HG03565 (cell line): ENCODE measurements at regions not wholly inside any gene's neighbourhood (a gene's known extent, or its start where the extent isn't known, plus 50 kb on each side); places are given as distances from the start of the nearest gene placed in this dataset.

Experiments used
- ATAC-seq: cut with Tn5 transposase; IDR thresholded peaks from one replicate; pipeline ENCODE4 v1.9.1; 2021; ENCODE audit warnings: mild to moderate bottlenecking, moderate library complexity; ENCODE audit not compliant: unreplicated experiment

DNA sequence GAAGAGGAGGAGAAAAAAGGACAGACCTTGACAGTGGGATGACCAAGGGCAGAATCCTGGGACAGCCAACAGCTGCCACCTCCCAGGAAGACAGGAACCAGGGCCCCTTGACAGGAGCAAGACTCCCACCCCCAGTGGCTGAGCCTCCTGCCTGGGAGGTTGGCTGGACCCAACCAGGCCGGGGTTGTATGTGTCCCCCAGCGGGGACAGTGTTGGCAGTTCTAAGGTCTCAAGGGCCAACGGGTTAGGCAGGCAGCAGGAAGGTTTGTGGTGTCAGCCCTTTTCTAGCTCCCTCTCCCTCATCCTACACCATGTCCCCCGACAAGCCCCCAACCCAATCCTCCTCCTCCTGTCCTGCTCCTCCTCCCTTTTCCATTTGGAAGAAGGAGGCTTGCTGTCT lies 126.2 kb downstream of the MRM1 start:
- ATAC-seq: no peak

DNA sequence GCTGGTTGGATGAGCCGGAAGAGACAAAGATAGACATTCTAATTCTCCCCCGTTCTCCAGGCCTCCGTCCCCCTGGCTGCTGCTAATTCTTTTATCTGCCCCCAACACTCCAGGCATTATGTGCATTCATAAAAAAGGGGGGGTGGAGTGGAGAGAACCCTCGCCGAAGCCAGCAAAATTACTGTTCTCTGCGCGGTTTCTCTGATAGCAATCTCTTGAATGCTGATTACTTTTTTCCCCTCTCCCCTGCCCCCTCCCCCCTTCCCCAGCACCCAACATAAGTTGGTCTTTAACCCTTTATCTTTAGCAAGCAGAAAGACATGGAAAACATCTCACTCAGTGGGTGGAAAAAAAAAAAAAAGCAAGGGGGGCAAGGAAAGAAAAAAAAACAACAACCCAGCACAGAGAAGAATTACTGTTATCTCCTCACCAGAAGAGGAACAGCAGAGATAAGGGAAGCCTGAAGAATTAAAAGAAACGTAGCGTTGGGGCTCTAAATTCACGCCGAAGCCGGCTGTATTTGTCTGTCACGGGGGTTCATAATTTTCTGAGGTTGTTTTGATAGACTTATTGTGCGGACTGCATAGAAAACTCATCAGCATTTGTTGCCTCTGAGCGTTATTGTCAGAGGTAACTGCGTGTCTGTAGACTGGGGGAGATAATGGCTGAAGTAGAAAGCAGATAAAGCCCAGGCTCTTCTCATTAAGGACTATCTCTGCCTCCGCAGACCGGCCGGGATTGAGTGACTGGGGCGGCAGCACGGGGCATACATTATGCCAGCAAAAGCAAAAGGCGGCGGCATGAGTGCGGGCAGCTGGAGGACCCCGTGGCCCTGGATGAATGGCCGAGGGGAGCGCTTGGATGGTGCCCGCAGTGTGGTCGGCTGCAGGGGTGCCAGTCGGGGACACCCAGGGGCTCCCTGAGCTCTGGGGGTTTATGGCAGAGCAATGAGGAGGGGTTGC lies 126.9 kb downstream of the MRM1 start:
- ATAC-seq: no peak

DNA sequence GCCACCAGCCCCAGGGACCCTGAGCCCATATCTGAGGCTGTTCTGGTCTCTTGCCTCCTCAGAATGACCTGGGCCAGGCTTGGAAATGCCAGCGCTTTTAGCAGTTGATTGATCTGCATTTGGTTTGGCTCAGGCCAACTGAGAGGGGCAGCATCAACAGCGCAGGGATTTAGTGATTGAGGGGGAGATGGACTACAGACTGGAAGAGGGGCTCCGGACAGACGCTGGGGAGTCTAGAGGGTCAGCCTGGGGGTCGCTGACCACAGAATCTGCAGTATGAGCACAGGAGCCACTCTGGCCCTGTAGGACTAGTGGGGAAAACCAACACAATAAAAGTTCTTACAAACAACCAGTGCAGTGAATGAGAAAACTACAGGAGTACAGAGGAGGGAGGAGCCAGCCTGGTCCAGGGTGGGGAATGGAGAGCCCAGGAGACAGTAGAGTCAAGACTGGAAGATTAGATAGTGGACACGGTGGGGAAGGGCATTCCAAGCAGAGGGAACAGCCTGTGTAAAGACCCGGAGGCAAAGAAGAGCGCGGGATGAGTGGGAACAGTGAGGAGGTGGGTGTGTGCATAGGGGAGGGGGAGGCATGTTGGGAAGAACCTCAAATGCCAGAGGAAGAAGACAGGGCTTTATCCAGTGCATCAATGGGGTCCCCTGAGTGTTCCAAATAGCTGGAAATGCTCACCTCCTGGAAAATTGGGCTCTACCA lies 128.9 kb downstream of the MRM1 start:
- ATAC-seq: no peak

DNA sequence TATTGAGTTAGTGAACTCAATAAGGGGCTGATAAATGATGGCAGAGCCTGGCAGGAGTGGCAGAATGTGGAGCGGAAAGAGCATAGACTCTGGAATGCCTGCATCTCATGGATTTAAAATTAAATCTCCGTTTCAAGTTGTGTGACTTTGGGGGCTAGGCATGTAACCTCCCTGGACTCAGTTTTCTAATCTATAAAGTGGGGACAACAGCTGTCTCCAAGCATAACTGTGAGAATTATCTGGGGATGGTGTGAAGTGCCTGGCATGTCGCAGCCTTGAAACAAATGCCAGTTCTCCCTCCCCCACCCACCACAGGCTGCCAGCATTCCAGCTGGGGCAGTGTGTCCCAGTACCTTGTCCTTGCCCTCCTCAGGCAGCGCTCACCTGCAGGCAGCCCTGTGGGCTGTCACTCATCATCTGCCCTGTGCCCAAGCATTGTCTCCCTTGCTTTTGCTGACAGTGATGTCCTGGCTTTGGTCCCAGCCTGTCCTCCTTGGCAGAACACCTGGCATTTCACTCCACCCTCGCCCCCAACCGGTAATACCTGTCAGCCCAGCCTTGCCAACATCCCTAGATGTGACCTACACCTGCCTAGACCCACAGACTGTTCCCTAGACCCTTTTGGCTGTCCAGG lies 129.6 kb downstream of the MRM1 start:
- no peak for ATAC-seq

DNA sequence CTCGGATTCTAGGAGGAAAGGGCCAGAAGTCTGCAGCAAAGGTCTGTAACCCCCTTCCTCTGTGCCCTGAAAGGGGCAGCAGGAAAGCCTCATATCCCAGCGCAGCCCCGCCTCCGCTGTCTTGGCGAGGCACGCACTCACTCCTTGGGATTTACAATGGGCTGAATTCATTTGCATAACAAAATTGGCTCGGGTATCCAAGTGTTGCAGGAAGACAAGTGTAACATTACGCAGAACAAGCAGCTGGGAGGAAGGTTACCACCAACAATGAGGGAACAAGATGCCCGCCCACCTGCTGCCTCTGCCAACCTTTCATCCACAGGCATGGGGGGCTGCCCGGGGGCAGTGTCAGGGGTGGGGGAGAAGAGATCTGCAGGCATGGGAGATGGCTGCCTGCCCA lies 130.4 kb downstream of the MRM1 start:
- no peak for ATAC-seq

DNA sequence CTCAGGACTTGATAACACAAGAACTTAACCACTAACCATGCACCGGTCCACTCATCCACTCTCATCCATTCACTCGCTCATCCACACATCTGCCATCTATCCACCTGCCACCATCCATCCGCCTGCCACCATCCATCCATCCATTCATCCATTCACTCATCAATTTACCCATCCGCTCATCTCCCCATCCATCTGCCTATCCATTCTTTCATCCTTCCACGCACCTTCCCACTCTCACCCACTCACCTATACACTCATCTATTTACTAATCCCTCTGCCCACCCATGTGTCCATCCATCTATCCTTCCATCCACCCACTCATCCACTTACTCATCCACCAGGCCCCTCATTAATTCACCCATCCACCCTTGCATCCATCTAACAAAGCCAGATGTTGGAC lies 131.0 kb downstream of the MRM1 start:
- no peak for ATAC-seq

DNA sequence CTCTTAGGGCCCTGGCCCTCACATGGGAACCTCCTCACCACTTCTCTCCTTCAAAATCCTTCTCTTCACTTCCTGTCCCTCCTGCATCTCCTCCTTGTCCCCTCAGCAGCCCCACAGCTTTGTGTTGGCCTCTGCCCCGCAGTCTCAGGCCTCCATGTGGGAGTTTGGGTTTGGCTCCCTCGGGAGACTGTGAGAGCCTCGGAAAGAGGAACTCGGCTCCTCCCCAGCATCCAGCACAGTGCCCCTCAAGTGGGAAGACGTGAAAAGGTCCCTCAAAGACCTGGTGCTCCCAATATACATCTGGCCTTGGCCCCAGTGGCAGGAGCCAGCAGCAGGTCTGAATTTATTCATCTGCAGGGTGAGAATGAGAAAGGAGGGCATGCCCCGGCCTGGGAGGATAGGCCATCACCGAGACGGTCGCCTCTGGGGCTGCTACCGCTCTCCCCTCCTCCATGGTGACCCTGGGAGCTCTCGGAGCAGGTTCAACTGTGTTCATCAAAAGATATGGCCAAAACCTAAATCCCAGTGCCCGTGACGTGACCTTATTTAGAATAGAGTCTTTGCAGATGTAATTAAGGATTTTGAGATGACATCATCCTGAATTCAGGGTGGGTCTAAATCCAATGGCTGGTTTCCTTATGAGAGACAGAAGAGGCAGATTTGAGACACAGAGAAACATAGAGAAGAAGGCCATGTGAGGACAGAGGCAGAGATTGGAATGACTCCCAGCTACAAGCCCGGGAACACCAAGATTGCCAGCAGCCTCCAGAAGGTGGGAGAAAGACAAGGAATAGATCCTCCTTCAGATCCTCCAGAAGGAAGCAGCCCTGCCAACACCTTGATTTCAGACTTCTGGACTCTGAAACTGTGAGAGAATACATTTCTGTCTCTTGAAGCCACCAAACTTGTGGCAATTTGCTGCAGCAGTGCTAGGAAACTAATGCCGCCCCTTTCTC lies 135.1 kb downstream of the MRM1 start:
- ATAC-seq: no peak

DNA sequence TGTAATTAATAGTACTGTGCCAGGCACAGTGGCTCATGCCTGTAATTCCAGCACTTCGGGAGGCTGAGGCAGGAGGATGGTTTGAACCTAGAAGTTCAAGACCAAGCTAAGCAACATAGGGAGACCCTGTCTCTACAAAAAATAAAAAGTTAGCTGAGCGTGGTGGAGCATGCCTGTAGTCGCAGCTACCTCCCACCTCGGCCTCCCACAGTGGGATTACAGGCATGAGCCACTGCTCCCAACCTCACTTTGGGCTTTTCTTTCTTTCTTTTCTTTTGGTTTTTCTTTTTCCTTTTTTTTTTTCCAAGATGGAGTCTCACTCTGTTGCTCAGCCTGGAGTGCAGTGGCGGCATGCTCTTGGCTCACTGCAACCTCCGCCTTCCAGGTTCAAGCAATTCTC lies 137.8 kb downstream of the MRM1 start:
- no peak for ATAC-seq

DNA sequence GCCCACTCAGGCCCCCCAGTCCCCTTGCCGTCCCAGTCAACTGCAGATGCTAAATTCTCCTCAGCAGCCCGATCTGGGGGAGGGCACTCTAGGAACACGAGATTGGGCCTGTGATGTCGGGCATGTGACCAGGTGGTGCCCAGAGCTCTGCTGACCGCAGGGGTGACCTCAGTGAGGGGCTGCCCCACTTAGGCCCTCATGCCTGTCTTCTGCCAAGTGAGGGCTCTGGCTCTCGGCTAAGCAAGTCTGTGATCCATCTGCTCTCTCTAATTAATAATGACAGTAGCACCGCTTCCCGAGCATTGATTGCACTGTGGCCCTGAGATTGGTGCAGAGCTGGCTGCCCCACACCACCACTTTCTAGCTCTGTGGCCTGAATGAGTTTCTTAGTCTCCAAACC lies 138.8 kb downstream of the MRM1 start:
- ATAC-seq: no peak

GRCh38 chr17:36741019-36741902 lies 139.9 kb downstream of the MRM1 start:
- no peak for ATAC-seq

GRCh38 chr17:36742267-36743000 lies 141.1 kb downstream of the MRM1 start:
- ATAC-seq: no peak

GRCh38 chr17:36743130-36743529 lies 141.7 kb downstream of the MRM1 start:
- ATAC-seq: no peak

GRCh38 chr17:36746381-36747053 lies 145.1 kb downstream of the MRM1 start:
- ATAC-seq: no peak

DNA sequence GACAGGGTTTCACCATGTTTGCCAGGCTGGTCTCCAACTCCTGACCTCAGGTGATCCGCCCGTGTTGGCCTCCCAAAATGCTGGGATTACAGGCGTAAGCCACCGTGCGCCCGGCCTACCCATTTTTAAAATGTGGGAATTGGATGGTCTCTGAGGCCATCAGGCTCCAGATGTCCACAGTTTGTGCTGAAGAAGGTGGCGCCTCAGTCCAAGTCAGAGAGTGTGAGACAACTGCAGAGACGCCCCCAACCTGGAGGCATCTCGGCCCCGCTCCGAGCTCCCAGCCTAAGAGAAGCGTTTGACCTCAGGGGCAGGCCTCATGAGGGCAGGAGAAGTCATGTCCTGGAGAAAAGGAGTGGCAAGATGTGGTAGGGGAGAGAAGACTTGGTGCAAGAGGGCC lies 146.5 kb downstream of the MRM1 start:
- ATAC-seq: no peak

GRCh38 chr17:36748272-36748671 lies 146.9 kb downstream of the MRM1 start:
- no peak for ATAC-seq

DNA sequence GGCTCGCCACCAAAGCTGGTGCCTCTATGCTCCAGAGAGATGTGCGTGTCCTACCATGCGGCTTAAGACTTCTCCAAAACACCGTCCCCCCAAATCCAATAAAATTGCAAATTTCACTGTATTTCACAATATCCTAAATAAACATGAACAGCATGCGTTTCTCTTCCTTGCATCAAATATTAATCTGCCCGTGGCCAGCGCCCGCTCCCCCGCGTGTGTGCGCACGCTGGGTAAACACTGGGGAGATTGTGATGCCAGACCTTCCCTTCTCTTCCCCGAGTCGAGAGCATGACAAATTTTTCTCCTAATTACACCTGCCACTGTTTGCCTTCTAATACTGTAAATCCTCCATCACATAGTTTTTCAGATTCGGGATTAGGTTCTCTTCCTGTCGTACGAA lies 148.1 kb downstream of the MRM1 start:
- ATAC-seq: no peak

GRCh38 chr17:36750316-36750885 lies 149.0 kb downstream of the MRM1 start:
- no peak for ATAC-seq
